ENCODE measurements at regions not wholly inside any gene's neighbourhood (a gene's known extent, or its start where the extent isn't known, plus 50 kb on each side); places are given as distances from the start of the nearest gene placed in this dataset.

DNA sequence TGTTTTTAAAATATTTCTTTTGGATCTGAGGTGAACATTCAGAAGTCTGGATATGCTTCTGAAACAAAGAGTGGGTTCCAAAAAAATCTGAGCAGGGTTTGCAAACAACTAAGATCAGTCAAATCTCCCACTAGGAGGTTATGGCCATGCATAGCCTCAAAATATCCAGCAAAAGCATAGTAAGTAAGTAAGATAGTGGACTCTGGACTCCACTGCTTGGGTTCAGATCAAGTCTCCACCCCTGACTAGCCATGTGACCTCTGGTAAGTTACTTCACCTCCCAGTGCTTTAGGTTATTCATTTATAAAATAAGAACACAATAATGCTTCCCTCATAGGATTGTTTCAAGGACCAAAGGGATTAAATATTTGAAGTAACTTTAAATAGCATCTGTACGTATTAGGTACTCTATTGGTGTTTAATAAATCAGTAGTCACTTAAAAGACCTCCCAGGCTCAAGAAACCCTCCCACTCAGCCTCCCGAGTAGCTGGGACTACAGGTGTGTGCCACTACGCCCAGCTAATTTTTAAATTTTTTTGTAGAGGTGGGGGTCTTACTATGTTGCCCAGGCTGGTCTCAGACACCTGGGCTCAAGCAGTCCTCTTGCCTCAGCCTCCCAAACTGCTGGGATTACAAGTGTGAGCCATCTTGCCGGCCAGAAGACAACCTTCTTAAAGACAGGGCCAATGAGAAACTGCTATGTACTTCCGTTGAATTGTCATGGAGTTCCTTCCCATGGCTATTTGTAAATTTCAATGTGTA lies 95.7 kb upstream of the SOX5 start:
- H3K27me3 Mint-ChIP-seq (ENCODE audit: low read depth in 3 of 3), result peaks cover 0 to 5% (median 0%) of the 10 kb centered on the region in 3 donors
- H3K27ac Mint-ChIP-seq, result no peak overlapping the region
- DNase-seq, result no peak
- peaks cover 7 to 14% of the 10 kb centered on the region in 2 donors for H3K4me1 Mint-ChIP-seq
- no peak overlapping the region for H3K4me3 Mint-ChIP-seq
- peaks cover 0 to 15% (median 0%) of the 10 kb centered on the region in 6 donors for H3K9me3 Mint-ChIP-seq
- no peaks in the 10 kb centered on the region for H3K36me3 Mint-ChIP-seq

DNA sequence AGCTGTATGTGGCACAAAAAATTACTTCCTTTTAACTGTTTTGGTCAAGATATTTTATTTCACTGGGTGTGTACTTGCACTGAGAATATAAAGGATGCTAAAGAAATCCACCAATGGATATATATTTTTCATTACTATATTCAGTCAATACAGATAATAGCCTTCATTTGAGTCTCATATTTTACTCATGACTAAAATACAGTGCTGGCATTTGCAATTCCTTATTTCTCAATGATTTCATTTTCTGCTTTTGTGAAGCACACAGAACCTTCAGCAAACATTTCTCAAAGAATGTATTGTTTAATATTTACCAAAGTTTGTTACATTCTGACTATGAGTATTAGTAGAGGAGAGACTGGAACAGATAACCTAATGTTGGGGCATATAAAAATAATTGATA lies 93.2 kb upstream of the SOX5 start:
- peaks cover 5% of the 10 kb centered on the region in 2 donors for H3K4me1 Mint-ChIP-seq
- H3K27me3 Mint-ChIP-seq (ENCODE audit: low read depth in 3 of 3), result peaks cover 0 to 5% (median 0%) of the 10 kb centered on the region in 3 donors
- DNase-seq, result no peak
- peaks cover 0 to 5% (median 1%) of the 10 kb centered on the region in 6 donors for H3K9me3 Mint-ChIP-seq
- no peaks in the 10 kb centered on the region for H3K36me3 Mint-ChIP-seq
- no peak overlapping the region for H3K27ac Mint-ChIP-seq
- no peak overlapping the region for H3K4me3 Mint-ChIP-seq

DNA sequence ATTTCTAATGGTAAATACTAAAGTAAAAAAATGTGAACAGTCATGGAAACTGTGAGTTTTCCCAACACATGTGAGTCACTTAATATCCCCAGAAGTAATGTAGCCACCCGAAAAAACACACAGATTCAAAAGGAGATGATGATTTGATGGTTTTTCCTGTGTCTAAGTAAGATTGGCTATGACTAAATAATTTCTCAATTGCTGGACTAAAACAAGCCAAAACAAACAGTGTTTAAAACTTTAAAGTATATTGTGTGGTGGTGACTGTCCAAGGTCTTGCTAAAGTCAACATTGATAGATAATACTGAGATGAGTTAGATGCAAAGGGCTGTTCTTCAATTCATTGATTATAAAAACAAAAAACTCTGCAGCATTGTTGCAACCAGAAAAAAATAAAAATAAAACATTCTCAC lies 89.6 kb upstream of the SOX5 start:
- no peak overlapping the region for H3K4me3 Mint-ChIP-seq
- no peak overlapping the region for H3K27ac Mint-ChIP-seq
- peaks cover 0 to 2% (median under 1%) of the 10 kb centered on the region in 6 donors for H3K9me3 Mint-ChIP-seq
- DNase-seq, result no peak
- H3K27me3 Mint-ChIP-seq (ENCODE audit: low read depth in 3 of 3), result no peaks in the 10 kb centered on the region
- H3K4me1 Mint-ChIP-seq, result no peaks in the 10 kb centered on the region
- H3K36me3 Mint-ChIP-seq, result no peaks in the 10 kb centered on the region

GRCh38 chr12:24038211-24038997 lies 88.9 kb upstream of the SOX5 start:
- Mint-ChIP-seq H3K27ac (no peak overlapping the region), H3K36me3 (no peaks in the 10 kb centered on the region), H3K4me3 (no peak overlapping the region), H3K9me3 (peaks cover 0 to 2% (median under 1%) of the 10 kb centered on the region in 6 donors), H3K4me1 (no peaks in the 10 kb centered on the region), H3K27me3 (ENCODE audit: low read depth in 3 of 3) (no peaks in the 10 kb centered on the region)
- DNase-seq, result no peak

DNA sequence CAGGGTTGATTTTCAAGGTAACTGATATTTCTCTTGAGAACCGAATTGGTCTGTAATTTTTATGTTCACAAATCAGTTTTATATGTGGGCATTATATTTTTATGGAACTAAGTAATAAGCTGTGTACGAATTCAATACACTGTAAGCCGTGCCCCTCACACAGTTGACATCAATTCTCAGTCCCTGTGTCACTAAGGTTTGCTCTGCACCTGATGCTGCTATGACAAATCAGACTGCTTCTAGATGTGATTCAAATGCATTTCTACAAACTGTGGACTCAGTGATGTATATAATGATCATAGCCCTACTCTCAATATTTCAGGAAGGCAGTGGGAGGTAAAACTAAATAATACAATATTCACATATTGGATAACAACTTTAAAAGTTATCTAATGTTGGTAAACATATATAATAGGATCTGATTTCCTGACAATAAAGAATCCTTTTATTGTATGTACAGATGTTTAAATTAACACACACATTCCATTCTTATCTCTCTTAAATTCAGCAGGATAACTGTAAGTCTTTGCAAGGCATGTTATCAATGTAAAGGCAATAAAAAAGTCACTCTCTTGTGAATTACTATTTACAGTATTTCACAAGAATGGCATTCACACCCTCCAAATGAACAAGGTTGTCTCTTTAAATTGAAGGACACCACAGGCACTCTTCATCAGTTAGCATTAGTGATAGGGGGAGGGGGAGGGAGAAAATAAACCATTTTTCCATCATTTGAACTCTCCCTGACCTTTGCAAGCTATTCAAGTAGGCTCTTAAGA lies 87.2 kb upstream of the SOX5 start:
- no peaks in the 10 kb centered on the region for H3K4me1 Mint-ChIP-seq
- no peaks in the 10 kb centered on the region for H3K27me3 Mint-ChIP-seq (ENCODE audit: low read depth in 3 of 3)
- DNase-seq, result no peak
- H3K9me3 Mint-ChIP-seq, result peaks cover 0 to 2% (median 0%) of the 10 kb centered on the region in 6 donors
- no peaks in the 10 kb centered on the region for H3K36me3 Mint-ChIP-seq
- no peak overlapping the region for H3K27ac Mint-ChIP-seq
- H3K4me3 Mint-ChIP-seq, result no peak overlapping the region

DNA sequence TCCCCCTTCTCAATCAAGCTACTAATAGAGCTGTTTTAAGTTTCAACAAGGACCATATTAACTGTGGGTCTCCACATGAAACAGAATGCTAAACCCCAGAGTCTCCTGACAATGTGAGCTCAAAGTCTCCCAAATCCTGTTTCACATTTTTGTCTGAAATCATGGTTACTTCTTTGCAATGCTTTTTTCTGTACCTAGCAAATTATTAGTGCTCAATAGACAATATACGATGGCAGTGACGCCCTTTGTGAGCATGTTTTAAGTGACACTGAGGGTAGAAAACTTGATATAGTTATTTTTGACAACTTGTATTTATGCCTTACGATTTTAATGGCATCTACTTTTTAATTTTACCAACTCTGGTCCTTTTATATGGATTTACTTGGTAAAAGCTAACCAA lies 85.4 kb upstream of the SOX5 start:
- Mint-ChIP-seq H3K4me3 (no peak overlapping the region), H3K27ac (no peak overlapping the region), H3K9me3 (peaks cover 0 to 4% (median 0%) of the 10 kb centered on the region in 6 donors), H3K27me3 (ENCODE audit: low read depth in 3 of 3) (no peaks in the 10 kb centered on the region), H3K4me1 (no peaks in the 10 kb centered on the region), H3K36me3 (no peaks in the 10 kb centered on the region)
- no peak for DNase-seq

- H3K4me1 Mint-ChIP-seq, result no peaks in the 10 kb centered on the region
Measured at GRCh38 chr12:24034160-24034559, 84.7 kb upstream of the SOX5 start.

DNA sequence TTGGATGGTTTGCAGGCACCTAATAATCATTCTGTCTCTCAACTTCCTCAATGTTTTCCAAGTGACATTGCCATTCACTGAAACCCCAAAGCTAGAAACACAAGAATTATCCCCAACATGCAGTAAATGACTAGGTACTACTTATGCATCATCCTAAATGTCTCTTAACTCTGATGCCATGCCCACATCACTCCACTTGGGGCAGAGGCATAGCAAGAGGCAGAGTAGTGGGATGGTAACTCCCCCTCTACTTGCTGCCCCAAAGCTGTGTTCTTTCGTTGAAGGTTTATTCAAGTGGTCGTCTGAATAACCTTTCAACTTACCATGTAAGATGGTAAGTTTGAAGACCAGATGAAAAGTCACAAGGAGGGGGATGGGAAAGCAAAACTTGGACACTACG lies 77.9 kb upstream of the SOX5 start:
- Mint-ChIP-seq H3K36me3 (peaks cover 0 to 3% (median 0%) of the 10 kb centered on the region in 3 donors), H3K4me1 (no peaks in the 10 kb centered on the region), H3K27ac (no peak overlapping the region), H3K4me3 (no peak overlapping the region), H3K9me3 (peaks cover 0 to 4% (median 3%) of the 10 kb centered on the region in 6 donors), H3K27me3 (ENCODE audit: low read depth in 3 of 3) (no peaks in the 10 kb centered on the region)
- no peak for DNase-seq

More at GRCh38 chr12:24034160-24034559, 84.7 kb upstream of the SOX5 start:
- Mint-ChIP-seq H3K27ac (no peak overlapping the region), H3K36me3 (no peaks in the 10 kb centered on the region), H3K9me3 (peaks cover 0 to 4% (median 0%) of the 10 kb centered on the region in 6 donors), H3K4me3 (no peak overlapping the region), H3K27me3 (ENCODE audit: low read depth in 3 of 3) (no peaks in the 10 kb centered on the region)
- DNase-seq, result no peak

DNA sequence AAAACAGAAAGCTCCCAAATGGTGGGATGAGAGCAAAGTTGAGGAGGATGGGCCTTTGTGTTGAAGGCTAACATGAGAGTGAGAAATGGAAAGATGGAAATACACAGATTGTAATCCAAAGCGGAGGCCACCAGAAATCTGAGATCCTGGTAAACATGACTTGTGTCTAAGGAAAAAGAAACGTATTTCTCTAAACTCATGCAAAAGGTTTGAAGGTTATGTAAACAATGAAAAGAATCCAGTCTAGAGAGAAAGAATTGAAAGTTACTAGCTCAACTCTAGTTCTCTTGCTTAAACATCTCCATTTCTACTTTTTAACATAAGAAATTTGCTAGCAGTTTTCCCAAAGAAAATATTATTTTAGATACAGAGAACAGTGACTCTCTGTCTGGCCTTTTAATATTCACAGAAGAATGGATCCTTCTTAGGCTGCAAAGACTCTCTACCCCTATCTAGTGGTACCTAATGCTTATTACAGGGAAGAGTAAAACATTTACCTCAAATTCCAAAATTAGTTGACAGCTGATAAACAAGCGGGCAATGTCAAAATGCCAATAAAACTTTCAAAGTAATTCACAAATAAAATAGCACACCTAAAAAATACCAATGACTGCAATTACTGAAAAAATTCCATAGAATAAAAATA lies 75.8 kb upstream of the SOX5 start:
- Mint-ChIP-seq H3K4me3 (no peak overlapping the region), H3K9me3 (peaks cover 1 to 6% (median 4%) of the 10 kb centered on the region in 6 donors), H3K27me3 (ENCODE audit: low read depth in 3 of 3) (no peaks in the 10 kb centered on the region), H3K4me1 (no peaks in the 10 kb centered on the region), H3K36me3 (peaks cover 0 to 3% (median 0%) of the 10 kb centered on the region in 3 donors), H3K27ac (no peak overlapping the region)
- DNase-seq, result no peak

- Mint-ChIP-seq H3K27ac (no peak overlapping the region), H3K4me3 (no peak overlapping the region), H3K9me3 (peaks cover 3 to 7% (median 4%) of the 10 kb centered on the region in 6 donors), H3K4me1 (no peaks in the 10 kb centered on the region), H3K27me3 (ENCODE audit: low read depth in 3 of 3) (no peaks in the 10 kb centered on the region), H3K36me3 (peaks cover 0 to 3% (median 0%) of the 10 kb centered on the region in 3 donors)
- no peak for DNase-seq
Measured at GRCh38 chr12:24023081-24023480, 73.6 kb upstream of the SOX5 start.

DNA sequence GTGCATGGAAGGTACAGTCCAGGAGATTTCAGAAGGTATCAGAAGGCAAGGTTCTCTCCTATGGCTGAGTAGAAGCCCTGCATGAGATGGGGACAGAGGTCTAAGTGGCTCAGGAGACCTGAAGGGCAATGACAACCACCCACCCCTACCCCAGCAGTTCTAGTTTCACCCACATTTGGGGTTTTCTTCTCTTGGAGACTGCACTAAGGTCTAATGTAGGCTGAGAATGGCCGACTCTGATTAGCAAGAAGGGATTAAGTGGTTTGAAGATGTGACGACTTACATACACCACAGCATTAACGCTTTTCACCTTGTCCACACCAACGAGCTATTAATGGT lies 71.7 kb upstream of the SOX5 start:
- H3K27ac Mint-ChIP-seq, result no peak overlapping the region
- no peak for DNase-seq
- H3K27me3 Mint-ChIP-seq (ENCODE audit: low read depth in 3 of 3), result peaks cover 0 to 2% (median 0%) of the 10 kb centered on the region in 3 donors

DNA sequence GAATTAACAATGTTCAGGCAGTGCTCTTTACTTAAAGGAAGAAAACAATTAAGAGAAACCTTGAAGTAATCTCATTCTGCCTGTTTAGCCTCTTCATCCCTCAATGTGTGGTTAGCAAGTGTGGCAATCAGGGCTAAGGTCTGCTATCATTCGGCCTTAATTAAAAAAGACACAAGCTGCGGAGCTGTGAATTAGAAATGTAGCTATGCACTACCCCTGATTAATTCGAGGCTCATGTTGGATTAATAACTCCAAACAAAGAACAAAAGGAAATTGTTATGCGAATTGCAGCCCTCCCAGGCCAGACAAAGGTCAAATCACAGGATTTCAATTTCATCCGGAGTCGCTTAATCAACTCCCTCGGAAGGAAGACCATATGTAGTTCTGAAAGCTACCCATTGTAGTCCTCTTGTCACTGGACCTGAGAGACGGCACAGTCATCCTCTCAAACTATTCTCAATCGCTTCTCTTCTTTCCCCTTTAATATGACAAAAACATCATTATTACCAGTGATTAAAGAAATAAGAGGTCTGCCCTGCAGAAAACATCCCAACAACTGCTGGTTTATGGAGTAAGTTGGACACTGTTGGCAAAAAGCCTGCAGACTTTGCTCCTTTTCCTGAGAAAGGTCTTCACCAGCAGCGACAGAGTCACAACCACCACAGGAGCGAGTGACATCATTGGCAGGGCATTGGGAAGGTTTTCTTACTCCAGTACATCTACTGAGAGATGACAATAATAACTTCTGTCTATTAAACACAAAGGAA lies 71.1 kb upstream of the SOX5 start:
- Mint-ChIP-seq H3K27me3 (ENCODE audit: low read depth in 3 of 3) (peaks cover 0 to 2% (median 0%) of the 10 kb centered on the region in 3 donors), H3K4me1 (no peaks in the 10 kb centered on the region), H3K27ac (no peak overlapping the region), H3K9me3 (peaks cover 2 to 15% (median 4%) of the 10 kb centered on the region in 6 donors), H3K4me3 (no peak overlapping the region), H3K36me3 (no peaks in the 10 kb centered on the region)
- DNase-seq, result no peak

More for the DNA sequence above, 71.7 kb upstream of the SOX5 start:
- Mint-ChIP-seq H3K36me3 (no peaks in the 10 kb centered on the region), H3K4me1 (no peaks in the 10 kb centered on the region), H3K9me3 (peaks cover 2 to 14% (median 4%) of the 10 kb centered on the region in 6 donors), H3K4me3 (no peak overlapping the region)

DNA sequence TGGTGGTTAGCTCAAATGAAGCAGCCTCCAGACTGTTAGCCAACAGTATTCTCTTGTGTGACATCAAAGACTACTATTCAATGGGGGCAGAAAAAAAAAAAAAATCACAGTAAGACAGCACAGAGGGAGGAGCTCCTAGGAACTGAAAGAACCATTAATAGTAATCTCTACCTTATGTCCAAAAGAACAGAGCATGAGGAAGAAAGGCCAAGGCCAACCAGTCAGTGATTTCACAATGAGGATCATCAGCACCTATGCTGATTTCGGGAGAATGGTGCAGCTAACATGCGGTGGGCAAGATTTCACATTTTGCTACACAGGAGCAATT lies 66.3 kb upstream of the SOX5 start:
- Mint-ChIP-seq H3K27ac (no peak overlapping the region), H3K27me3 (ENCODE audit: low read depth in 3 of 3) (peaks cover 0 to 2% (median 0%) of the 10 kb centered on the region in 3 donors), H3K36me3 (no peaks in the 10 kb centered on the region), H3K4me3 (no peak overlapping the region), H3K9me3 (peaks cover 2 to 15% (median 4%) of the 10 kb centered on the region in 6 donors), H3K4me1 (no peaks in the 10 kb centered on the region)
- no peak for DNase-seq

Data from immature natural killer cell (primary cell).